ENCODE measurements at regions not wholly inside any gene's neighbourhood (a gene's known extent, or its start where the extent isn't known, plus 50 kb on each side); places are given as distances from the start of the nearest gene placed in this dataset.

GRCh38 chr10:64523065-64523759 lies 1002.0 kb downstream of the REEP3 start:
- Histone ChIP-seq H2BK15ac (ENCODE audit: low read length) (no peak overlapping the region), H4K8ac (ENCODE audit: low read depth, low read length) (no peak overlapping the region)

GRCh38 chr10:64528294-64529002 lies 1007.2 kb downstream of the REEP3 start:
- H3K79me1 ChIP-seq (ENCODE audit: low read depth, low read length): no peaks in the 10 kb centered on the region
- H3K4me3 ChIP-seq (ENCODE audit: low read length in 2 of 2): no peak overlapping the region
- H2AFZ ChIP-seq (ENCODE audit: low read length): no peak overlapping the region
- H3K4ac ChIP-seq (ENCODE audit: low read length): no peak overlapping the region
- H2BK5ac ChIP-seq (ENCODE audit: low read length): no peak overlapping the region
- no peak overlapping the region for H3K14ac ChIP-seq (ENCODE audit: low read length)
- H3K36me3 ChIP-seq (replicated peaks in 1 of 2; ENCODE audit: control insufficient read depth in 2 of 2, insufficient read depth in 2 of 2, low read length in 2 of 2): no peaks in the 10 kb centered on the region
- WGBS, 2 donors (ENCODE audit: extremely low coverage in 2 of 2, insufficient read length in 2 of 2, insufficient replicate concordance in 1 of 2): no CpG with 5 or more reads among the region's 7 CpGs
- H3K23ac ChIP-seq (ENCODE audit: low read depth, low read length, poor library complexity): no peak overlapping the region
- H2BK120ac ChIP-seq (ENCODE audit: low read depth, low read length): no peak overlapping the region
- no peak overlapping the region for H3K4me2 ChIP-seq (ENCODE audit: insufficient read depth, low read length, poor library complexity, severe bottlenecking)
- no peak for DNase-seq (ENCODE audit: low spot score)
- no peak overlapping the region for H4K91ac ChIP-seq (ENCODE audit: low read depth, low read length, poor library complexity)
- H4K8ac ChIP-seq (ENCODE audit: low read depth, low read length): no peak overlapping the region
- no peaks in the 10 kb centered on the region for H3K4me1 ChIP-seq (ENCODE audit: control insufficient read depth in 2 of 2, insufficient read depth in 1 of 2, low read depth in 1 of 2, low read length in 2 of 2)
- no peak overlapping the region for H2AK5ac ChIP-seq (ENCODE audit: low read depth, low read length)
- H3K9ac ChIP-seq (ENCODE audit: low read depth, low read length, poor library complexity): no peak overlapping the region
- no peak overlapping the region for H2BK15ac ChIP-seq (ENCODE audit: low read length)
- H3K18ac ChIP-seq (ENCODE audit: low read length): no peak overlapping the region
- H3K27me3 ChIP-seq (ENCODE audit: control insufficient read depth in 3 of 3, insufficient read depth in 3 of 3, low read depth in 1 of 3, low read length in 3 of 3): no peaks in the 10 kb centered on the region
- no peak overlapping the region for H2BK12ac ChIP-seq (ENCODE audit: low read length)
- H3K9me3 ChIP-seq (replicated peaks in 1 of 2; ENCODE audit: control insufficient read depth in 2 of 2, insufficient read depth in 1 of 2, low read depth in 1 of 2, low read length in 2 of 2): no peaks in the 10 kb centered on the region
- H3K27ac ChIP-seq (replicated peaks; ENCODE audit: low read length): no peak overlapping the region

More at GRCh38 chr10:64523065-64523759, 1002.0 kb downstream of the REEP3 start:
- Histone ChIP-seq H3K23ac (ENCODE audit: low read depth, low read length, poor library complexity) (no peak overlapping the region), H3K4me1 (ENCODE audit: control insufficient read depth in 2 of 2, insufficient read depth in 1 of 2, low read depth in 1 of 2, low read length in 2 of 2) (no peaks in the 10 kb centered on the region), H2BK12ac (ENCODE audit: low read length) (no peak overlapping the region), H3K4ac (ENCODE audit: low read length) (no peak overlapping the region), H3K36me3 (replicated peaks in 1 of 2; ENCODE audit: control insufficient read depth in 2 of 2, insufficient read depth in 2 of 2, low read length in 2 of 2) (no peaks in the 10 kb centered on the region), H3K79me1 (ENCODE audit: low read depth, low read length) (no peaks in the 10 kb centered on the region), H2BK120ac (ENCODE audit: low read depth, low read length) (no peak overlapping the region), H4K91ac (ENCODE audit: low read depth, low read length, poor library complexity) (no peak overlapping the region), H2BK5ac (ENCODE audit: low read length) (no peak overlapping the region), H3K14ac (ENCODE audit: low read length) (no peak overlapping the region), H3K27me3 (ENCODE audit: control insufficient read depth in 3 of 3, insufficient read depth in 3 of 3, low read depth in 1 of 3, low read length in 3 of 3) (no peaks in the 10 kb centered on the region), H3K18ac (ENCODE audit: low read length) (no peak overlapping the region), H3K27ac (replicated peaks; ENCODE audit: low read length) (no peak overlapping the region), H2AFZ (ENCODE audit: low read length) (no peak overlapping the region), H3K9me3 (replicated peaks in 1 of 2; ENCODE audit: control insufficient read depth in 2 of 2, insufficient read depth in 1 of 2, low read depth in 1 of 2, low read length in 2 of 2) (no peaks in the 10 kb centered on the region), H2AK5ac (ENCODE audit: low read depth, low read length) (no peak overlapping the region), H3K9ac (ENCODE audit: low read depth, low read length, poor library complexity) (no peak overlapping the region), H3K4me3 (ENCODE audit: low read length in 2 of 2) (no peak overlapping the region), H3K4me2 (ENCODE audit: insufficient read depth, low read length, poor library complexity, severe bottlenecking) (no peak overlapping the region)
- no CpG with 5 or more reads among the region's 4 CpGs for WGBS, 2 donors (ENCODE audit: extremely low coverage in 2 of 2, insufficient read length in 2 of 2, insufficient replicate concordance in 1 of 2)
- no peak for DNase-seq (ENCODE audit: low spot score)

DNA sequence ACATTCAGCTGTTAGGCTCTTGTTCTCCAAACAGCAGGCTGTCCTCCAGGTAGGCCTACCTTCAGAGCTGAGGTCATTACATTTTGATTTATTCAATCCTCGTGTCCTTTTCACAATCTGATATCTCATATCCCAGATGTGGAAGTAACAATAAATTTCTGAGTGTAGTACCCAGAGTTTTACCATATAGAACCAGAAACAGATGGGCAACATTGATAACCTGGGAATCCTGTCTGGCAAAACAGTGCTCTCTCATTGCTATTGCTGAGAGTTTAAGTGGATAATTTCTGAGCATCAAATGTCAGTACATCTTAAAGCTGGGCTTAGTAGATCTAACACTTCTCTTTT lies 1007.8 kb downstream of the REEP3 start:
- no CpG with 5 or more reads among the region's 1 CpG for WGBS, 2 donors (ENCODE audit: extremely low coverage in 2 of 2, insufficient read length in 2 of 2, insufficient replicate concordance in 1 of 2)

DNA sequence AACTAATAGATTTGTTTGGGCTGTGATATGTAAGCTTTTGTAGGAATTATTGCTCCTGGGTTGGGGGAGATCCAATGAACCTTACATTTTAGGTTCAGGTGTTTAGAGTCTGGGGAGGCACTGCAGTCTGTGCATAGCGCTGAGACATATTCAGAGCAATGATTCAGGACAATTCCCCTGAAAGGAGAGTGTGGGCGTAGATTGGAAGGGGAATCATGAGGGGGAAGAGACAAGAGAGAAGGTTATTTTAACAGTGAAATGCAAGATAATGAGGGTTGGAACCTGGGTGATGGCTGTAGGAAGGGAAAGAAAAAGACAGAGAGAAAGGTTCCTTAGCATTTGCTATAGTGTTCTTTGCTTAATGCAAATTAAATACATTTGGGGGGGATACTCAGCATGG lies 1013.4 kb downstream of the REEP3 start:
- no peak for DNase-seq (ENCODE audit: low spot score)
- H4K8ac ChIP-seq (ENCODE audit: low read depth, low read length): no peak overlapping the region
- no peak overlapping the region for H3K27ac ChIP-seq (replicated peaks; ENCODE audit: low read length)
- H2BK15ac ChIP-seq (ENCODE audit: low read length): no peak overlapping the region
- no CpG with 5 or more reads among the region's 2 CpGs for WGBS, 2 donors (ENCODE audit: extremely low coverage in 2 of 2, insufficient read length in 2 of 2, insufficient replicate concordance in 1 of 2)
- H2BK12ac ChIP-seq (ENCODE audit: low read length): no peak overlapping the region
- H3K27me3 ChIP-seq (ENCODE audit: control insufficient read depth in 3 of 3, insufficient read depth in 3 of 3, low read depth in 1 of 3, low read length in 3 of 3): no peaks in the 10 kb centered on the region
- no peak overlapping the region for H3K23ac ChIP-seq (ENCODE audit: low read depth, low read length, poor library complexity)
- H4K91ac ChIP-seq (ENCODE audit: low read depth, low read length, poor library complexity): no peak overlapping the region
- no peak overlapping the region for H3K14ac ChIP-seq (ENCODE audit: low read length)
- H2BK5ac ChIP-seq (ENCODE audit: low read length): no peak overlapping the region
- no peak overlapping the region for H2BK120ac ChIP-seq (ENCODE audit: low read depth, low read length)
- H2AFZ ChIP-seq (ENCODE audit: low read length): no peak overlapping the region
- no peak overlapping the region for H3K9ac ChIP-seq (ENCODE audit: low read depth, low read length, poor library complexity)
- peaks cover 0 to 1% of the 10 kb centered on the region in 2 donors for H3K4me1 ChIP-seq (ENCODE audit: control insufficient read depth in 2 of 2, insufficient read depth in 1 of 2, low read depth in 1 of 2, low read length in 2 of 2)
- no peak overlapping the region for H3K4me2 ChIP-seq (ENCODE audit: insufficient read depth, low read length, poor library complexity, severe bottlenecking)
- no peaks in the 10 kb centered on the region for H3K36me3 ChIP-seq (replicated peaks in 1 of 2; ENCODE audit: control insufficient read depth in 2 of 2, insufficient read depth in 2 of 2, low read length in 2 of 2)
- no peaks in the 10 kb centered on the region for H3K9me3 ChIP-seq (replicated peaks in 1 of 2; ENCODE audit: control insufficient read depth in 2 of 2, insufficient read depth in 1 of 2, low read depth in 1 of 2, low read length in 2 of 2)
- no peak overlapping the region for H3K4me3 ChIP-seq (ENCODE audit: low read length in 2 of 2)
- H2AK5ac ChIP-seq (ENCODE audit: low read depth, low read length): no peak overlapping the region
- H3K18ac ChIP-seq (ENCODE audit: low read length): no peak overlapping the region
- H3K4ac ChIP-seq (ENCODE audit: low read length): no peak overlapping the region
- no peaks in the 10 kb centered on the region for H3K79me1 ChIP-seq (ENCODE audit: low read depth, low read length)

More for the DNA sequence above, 1007.8 kb downstream of the REEP3 start:
- Histone ChIP-seq H4K91ac (ENCODE audit: low read depth, low read length, poor library complexity) (no peak overlapping the region), H2BK120ac (ENCODE audit: low read depth, low read length) (no peak overlapping the region), H3K14ac (ENCODE audit: low read length) (no peak overlapping the region), H2AK5ac (ENCODE audit: low read depth, low read length) (no peak overlapping the region), H3K27me3 (ENCODE audit: control insufficient read depth in 3 of 3, insufficient read depth in 3 of 3, low read depth in 1 of 3, low read length in 3 of 3) (no peaks in the 10 kb centered on the region), H3K4ac (ENCODE audit: low read length) (no peak overlapping the region), H2BK5ac (ENCODE audit: low read length) (no peak overlapping the region), H3K23ac (ENCODE audit: low read depth, low read length, poor library complexity) (no peak overlapping the region), H2AFZ (ENCODE audit: low read length) (no peak overlapping the region), H3K4me3 (ENCODE audit: low read length in 2 of 2) (no peak overlapping the region), H3K27ac (replicated peaks; ENCODE audit: low read length) (no peak overlapping the region), H4K8ac (ENCODE audit: low read depth, low read length) (no peak overlapping the region), H2BK15ac (ENCODE audit: low read length) (no peak overlapping the region), H3K4me1 (ENCODE audit: control insufficient read depth in 2 of 2, insufficient read depth in 1 of 2, low read depth in 1 of 2, low read length in 2 of 2) (no peaks in the 10 kb centered on the region), H3K9me3 (replicated peaks in 1 of 2; ENCODE audit: control insufficient read depth in 2 of 2, insufficient read depth in 1 of 2, low read depth in 1 of 2, low read length in 2 of 2) (no peaks in the 10 kb centered on the region), H2BK12ac (ENCODE audit: low read length) (no peak overlapping the region), H3K18ac (ENCODE audit: low read length) (no peak overlapping the region), H3K4me2 (ENCODE audit: insufficient read depth, low read length, poor library complexity, severe bottlenecking) (no peak overlapping the region), H3K36me3 (replicated peaks in 1 of 2; ENCODE audit: control insufficient read depth in 2 of 2, insufficient read depth in 2 of 2, low read length in 2 of 2) (no peaks in the 10 kb centered on the region), H3K79me1 (ENCODE audit: low read depth, low read length) (no peaks in the 10 kb centered on the region), H3K9ac (ENCODE audit: low read depth, low read length, poor library complexity) (no peak overlapping the region)
- DNase-seq (ENCODE audit: low spot score): no peak

Data from neuronal stem cell (in vitro differentiated cells).